ENCODE measurements at regions not wholly inside any gene's neighbourhood (a gene's known extent, or its start where the extent isn't known, plus 50 kb on each side); places are given as distances from the start of the nearest gene placed in this dataset.

DNA sequence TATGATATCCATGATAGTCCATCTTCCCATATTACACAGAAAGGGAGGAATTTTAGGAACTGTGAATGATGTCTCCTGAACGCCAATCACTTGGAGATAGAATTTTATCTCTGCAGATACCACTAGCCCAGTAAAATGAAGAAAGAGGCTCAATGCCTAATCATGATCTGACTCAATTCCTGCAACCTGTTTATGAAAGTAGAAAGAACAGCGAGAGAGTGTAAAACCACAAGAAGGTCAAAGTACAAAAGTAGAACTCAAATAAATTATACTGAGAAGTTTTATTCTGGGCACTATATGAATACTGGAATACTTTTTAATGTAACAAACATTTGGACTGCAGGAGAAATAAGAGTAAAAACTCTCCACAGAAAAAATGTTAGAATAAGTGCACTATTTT lies 892.1 kb upstream of the DDX18 start (continued):
- TF ChIP-seq, protein P1, sequence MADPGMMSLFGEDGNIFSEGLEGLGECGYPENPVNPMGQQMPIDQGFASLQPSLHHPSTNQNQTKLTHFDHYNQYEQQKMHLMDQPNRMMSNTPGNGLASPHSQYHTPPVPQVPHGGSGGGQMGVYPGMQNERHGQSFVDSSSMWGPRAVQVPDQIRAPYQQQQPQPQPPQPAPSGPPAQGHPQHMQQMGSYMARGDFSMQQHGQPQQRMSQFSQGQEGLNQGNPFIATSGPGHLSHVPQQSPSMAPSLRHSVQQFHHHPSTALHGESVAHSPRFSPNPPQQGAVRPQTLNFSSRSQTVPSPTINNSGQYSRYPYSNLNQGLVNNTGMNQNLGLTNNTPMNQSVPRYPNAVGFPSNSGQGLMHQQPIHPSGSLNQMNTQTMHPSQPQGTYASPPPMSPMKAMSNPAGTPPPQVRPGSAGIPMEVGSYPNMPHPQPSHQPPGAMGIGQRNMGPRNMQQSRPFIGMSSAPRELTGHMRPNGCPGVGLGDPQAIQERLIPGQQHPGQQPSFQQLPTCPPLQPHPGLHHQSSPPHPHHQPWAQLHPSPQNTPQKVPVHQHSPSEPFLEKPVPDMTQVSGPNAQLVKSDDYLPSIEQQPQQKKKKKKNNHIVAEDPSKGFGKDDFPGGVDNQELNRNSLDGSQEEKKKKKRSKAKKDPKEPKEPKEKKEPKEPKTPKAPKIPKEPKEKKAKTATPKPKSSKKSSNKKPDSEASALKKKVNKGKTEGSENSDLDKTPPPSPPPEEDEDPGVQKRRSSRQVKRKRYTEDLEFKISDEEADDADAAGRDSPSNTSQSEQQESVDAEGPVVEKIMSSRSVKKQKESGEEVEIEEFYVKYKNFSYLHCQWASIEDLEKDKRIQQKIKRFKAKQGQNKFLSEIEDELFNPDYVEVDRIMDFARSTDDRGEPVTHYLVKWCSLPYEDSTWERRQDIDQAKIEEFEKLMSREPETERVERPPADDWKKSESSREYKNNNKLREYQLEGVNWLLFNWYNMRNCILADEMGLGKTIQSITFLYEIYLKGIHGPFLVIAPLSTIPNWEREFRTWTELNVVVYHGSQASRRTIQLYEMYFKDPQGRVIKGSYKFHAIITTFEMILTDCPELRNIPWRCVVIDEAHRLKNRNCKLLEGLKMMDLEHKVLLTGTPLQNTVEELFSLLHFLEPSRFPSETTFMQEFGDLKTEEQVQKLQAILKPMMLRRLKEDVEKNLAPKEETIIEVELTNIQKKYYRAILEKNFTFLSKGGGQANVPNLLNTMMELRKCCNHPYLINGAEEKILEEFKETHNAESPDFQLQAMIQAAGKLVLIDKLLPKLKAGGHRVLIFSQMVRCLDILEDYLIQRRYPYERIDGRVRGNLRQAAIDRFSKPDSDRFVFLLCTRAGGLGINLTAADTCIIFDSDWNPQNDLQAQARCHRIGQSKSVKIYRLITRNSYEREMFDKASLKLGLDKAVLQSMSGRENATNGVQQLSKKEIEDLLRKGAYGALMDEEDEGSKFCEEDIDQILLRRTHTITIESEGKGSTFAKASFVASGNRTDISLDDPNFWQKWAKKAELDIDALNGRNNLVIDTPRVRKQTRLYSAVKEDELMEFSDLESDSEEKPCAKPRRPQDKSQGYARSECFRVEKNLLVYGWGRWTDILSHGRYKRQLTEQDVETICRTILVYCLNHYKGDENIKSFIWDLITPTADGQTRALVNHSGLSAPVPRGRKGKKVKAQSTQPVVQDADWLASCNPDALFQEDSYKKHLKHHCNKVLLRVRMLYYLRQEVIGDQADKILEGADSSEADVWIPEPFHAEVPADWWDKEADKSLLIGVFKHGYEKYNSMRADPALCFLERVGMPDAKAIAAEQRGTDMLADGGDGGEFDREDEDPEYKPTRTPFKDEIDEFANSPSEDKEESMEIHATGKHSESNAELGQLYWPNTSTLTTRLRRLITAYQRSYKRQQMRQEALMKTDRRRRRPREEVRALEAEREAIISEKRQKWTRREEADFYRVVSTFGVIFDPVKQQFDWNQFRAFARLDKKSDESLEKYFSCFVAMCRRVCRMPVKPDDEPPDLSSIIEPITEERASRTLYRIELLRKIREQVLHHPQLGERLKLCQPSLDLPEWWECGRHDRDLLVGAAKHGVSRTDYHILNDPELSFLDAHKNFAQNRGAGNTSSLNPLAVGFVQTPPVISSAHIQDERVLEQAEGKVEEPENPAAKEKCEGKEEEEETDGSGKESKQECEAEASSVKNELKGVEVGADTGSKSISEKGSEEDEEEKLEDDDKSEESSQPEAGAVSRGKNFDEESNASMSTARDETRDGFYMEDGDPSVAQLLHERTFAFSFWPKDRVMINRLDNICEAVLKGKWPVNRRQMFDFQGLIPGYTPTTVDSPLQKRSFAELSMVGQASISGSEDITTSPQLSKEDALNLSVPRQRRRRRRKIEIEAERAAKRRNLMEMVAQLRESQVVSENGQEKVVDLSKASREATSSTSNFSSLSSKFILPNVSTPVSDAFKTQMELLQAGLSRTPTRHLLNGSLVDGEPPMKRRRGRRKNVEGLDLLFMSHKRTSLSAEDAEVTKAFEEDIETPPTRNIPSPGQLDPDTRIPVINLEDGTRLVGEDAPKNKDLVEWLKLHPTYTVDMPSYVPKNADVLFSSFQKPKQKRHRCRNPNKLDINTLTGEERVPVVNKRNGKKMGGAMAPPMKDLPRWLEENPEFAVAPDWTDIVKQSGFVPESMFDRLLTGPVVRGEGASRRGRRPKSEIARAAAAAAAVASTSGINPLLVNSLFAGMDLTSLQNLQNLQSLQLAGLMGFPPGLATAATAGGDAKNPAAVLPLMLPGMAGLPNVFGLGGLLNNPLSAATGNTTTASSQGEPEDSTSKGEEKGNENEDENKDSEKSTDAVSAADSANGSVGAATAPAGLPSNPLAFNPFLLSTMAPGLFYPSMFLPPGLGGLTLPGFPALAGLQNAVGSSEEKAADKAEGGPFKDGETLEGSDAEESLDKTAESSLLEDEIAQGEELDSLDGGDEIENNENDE (IDR thresholded peaks at IDR 0.05; ENCODE audit: insufficient replicate concordance, low read length) = no peak
- TF ChIP-seq PHF8 (conservative IDR thresholded peaks at IDR 0.05; ENCODE audit: low read depth, low read length) = no peak
- TF ChIP-seq KDM1A (IDR thresholded peaks at IDR 0.05; ENCODE audit: borderline replicate concordance, low read length) = no peak
- TF ChIP-seq TEAD4 (IDR thresholded peaks at IDR 0.05; ENCODE audit: low read depth, low read length) = no peak
- no peak for TF ChIP-seq CBX8 (IDR thresholded peaks at IDR 0.05; ENCODE audit: borderline replicate concordance, low read depth, low read length)
- no peak for TF ChIP-seq TAF7 (optimal IDR thresholded peaks at IDR 0.05; ENCODE audit: borderline replicate concordance, low read depth, low read length)
- no peak for TF ChIP-seq JUN (IDR thresholded peaks at IDR 0.05; ENCODE audit: low read depth, low read length)
- no peak for TF ChIP-seq RXRA (IDR thresholded peaks at IDR 0.05; ENCODE audit: insufficient read depth, low read depth, low read length)
- TF ChIP-seq TCF12 (IDR thresholded peaks at IDR 0.05; ENCODE audit: low read depth, low read length) = no peak
